HG02642 (cell line): ENCODE measurements at regions not wholly inside any gene's neighbourhood (a gene's known extent, or its start where the extent isn't known, plus 50 kb on each side); places are given as distances from the start of the nearest gene placed in this dataset.

Source experiments
- ATAC-seq: cut with Tn5 transposase; IDR thresholded peaks from one replicate; pipeline ENCODE4 v1.9.1; 2021; ENCODE audit warnings: mild to moderate bottlenecking; ENCODE audit not compliant: unreplicated experiment, poor library complexity

- no peak for ATAC-seq
Observed at GRCh38 chr15:46672041-46672440, 1037.2 kb downstream of the SQOR start.

GRCh38 chr15:46676233-46677206 lies 1040.8 kb upstream of the SEMA6D start:
- ATAC-seq = no peak

- no peak for ATAC-seq
Observed at GRCh38 chr15:46677491-46677890, 1039.8 kb upstream of the SEMA6D start.

- ATAC-seq = no peak
Observed at GRCh38 chr15:46681901-46682300, 1035.4 kb upstream of the SEMA6D start.

- ATAC-seq = no peak
Observed at GRCh38 chr15:46682969-46683791, 1034.1 kb upstream of the SEMA6D start.

DNA sequence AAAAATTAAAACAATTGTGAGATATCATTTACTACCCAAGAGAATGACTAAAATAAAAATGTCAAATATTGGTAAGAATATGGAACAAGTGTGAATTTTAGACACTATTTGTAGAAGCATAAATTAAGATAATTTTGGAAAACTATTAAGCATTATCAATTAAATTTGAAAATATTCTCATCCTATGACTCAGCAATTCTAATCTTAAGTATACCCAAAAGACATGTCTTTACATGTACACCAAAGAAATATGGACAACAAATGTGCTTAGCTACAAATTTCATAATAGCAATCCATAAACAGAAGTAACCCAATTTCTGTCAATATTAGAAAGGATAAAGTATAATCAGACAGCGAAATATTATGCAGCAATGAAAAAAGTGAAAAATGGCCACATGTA lies 1032.2 kb upstream of the SEMA6D start:
- ATAC-seq = no peak

- ATAC-seq = no peak
Observed at GRCh38 chr15:46685681-46686080, 1031.6 kb upstream of the SEMA6D start.

GRCh38 chr15:46696281-46696680 lies 1021.0 kb upstream of the SEMA6D start:
- no peak for ATAC-seq

DNA sequence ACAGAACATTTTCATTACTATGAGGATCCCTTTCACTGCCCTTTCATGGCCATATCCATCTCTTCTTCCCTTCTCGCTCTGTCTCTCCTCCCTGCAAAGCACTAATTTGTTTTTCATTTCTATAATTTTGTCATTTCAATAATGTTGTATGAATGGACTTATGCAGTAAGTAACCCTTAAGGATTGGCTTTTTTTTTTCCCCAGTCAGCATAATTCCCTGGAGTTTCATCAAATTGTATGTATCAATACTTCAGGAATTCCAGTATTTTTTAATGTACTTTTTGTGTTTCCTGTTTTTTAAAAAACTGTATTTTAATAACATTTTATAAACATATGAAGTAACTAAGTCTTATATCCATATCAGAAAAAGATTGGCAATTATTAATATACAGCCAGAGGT lies 1016.0 kb upstream of the SEMA6D start:
- ATAC-seq = no peak

DNA sequence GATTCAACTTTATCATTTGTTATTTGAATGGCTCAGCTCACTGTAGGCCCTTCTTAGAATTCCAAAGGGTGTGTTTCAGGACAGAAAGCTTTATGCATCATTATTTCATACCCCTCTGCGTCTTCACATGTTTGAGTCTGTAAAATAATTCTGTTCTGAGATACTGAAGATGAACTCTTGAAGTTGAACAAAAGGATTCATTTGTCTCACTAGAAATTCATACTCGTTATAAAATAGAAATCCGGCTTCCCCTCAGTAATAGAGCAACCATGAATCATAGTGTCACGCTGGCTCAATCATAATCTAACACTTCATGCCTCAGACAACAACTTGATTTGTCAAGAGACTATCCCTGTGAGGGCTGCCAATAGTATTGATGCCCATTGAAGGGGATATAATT lies 1015.4 kb upstream of the SEMA6D start:
- ATAC-seq = no peak

GRCh38 chr15:46703020-46703861 lies 1014.1 kb upstream of the SEMA6D start:
- ATAC-seq = peak; percentile 67

GRCh38 chr15:46703871-46704637 lies 1013.3 kb upstream of the SEMA6D start:
- ATAC-seq = peak; percentile 43

DNA sequence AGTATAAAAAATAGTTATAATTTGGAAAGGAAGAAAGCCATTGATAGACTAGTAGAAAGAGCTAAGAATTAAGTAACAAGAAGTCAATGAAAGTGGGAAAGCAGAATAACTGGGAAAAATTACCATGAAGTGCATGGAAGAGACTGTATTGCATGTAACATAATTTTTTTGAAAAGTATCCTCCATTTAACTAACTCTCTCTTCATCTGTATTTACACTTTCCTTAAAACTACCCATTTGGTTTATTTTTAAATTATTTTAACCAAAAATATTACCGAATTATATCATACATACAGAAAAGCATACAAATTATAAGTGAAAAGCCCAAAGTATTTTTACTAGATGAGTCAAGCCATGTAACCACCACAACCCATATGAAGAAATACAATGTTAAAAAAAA lies 1009.9 kb upstream of the SEMA6D start:
- no peak for ATAC-seq

GRCh38 chr15:46708226-46708625 lies 1009.1 kb upstream of the SEMA6D start:
- ATAC-seq = no peak

DNA sequence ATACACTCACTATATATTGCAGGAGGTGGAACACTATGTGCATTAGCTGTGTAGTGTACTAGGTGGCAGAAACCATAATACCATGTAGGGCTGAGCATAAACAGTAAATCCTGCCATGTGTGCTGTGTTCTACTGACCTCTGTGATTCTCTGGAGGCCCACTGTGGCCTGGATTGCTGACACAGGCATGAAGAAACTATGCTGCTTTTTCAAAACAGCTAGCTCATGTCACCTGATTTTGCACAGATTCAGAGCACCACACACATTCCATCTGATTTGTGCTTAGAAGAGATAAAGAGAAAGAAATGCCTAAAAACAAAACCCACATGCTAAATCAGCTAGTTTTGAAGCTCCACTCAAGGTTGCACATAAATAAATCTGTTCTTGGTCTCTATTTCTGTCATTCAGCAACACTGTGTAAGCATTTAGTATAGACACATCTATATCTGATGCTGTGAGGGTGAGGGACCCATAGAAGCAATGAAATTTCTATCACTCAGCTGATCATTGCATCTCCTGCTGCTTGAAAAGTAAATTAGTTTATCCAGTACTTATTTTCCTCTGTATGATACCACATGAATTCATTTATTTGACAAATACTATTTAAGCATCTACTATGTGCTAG lies 1007.7 kb upstream of the SEMA6D start:
- ATAC-seq = no peak

- no peak for ATAC-seq
Observed at GRCh38 chr15:46710401-46710960, 1006.8 kb upstream of the SEMA6D start.

GRCh38 chr15:46713045-46713444 lies 1004.3 kb upstream of the SEMA6D start:
- no peak for ATAC-seq

DNA sequence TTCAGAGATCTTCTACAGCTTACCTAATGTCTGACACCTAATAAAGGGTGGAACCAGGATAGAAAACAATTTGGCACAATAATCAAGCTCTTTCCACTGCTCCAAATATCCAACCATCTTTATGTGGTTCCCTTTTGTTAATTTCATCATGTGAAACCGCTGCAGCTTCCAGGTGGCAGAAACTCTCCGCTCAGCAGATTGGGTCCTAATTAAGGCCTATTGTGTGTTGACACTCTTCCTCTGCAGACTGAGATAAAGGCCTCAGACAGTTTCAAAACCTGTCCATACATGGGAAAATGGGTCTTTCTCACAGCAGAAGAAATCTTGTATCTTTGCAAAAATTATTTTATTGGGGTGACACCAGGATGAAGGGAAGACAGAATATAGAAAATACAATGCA lies 1002.4 kb upstream of the SEMA6D start:
- ATAC-seq = no peak

DNA sequence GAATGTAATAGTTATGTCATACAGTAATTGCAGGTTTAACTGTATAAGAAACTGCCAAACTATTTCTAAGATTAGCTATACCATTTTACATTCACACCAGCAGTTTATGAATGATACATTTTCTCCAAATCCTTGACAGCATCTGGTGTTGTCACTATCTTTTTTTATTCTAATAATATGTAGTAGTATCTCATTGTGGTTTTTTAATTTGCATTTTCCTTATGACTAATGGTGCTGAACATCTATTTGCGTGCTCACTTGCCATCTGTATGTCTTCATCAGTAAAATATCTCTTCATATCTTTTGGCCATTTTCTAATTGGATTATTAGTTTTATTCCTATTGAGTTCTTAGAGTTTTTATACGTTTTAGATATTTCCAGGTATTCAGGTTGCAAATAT lies 994.0 kb upstream of the SEMA6D start:
- ATAC-seq = no peak
